Right lobe of liver (tissue), 4 donors: ENCODE measurements at regions not wholly inside any gene's neighbourhood (a gene's known extent, or its start where the extent isn't known, plus 50 kb on each side); places are given as distances from the start of the nearest gene placed in this dataset.

Experiments
- CTCF ChIP-seq, 4 donors: fragments of 200-600 bp in 3 of 4; fragments of 450-650 bp in 1 of 4; IDR thresholded peaks; one replicate each; pipeline versions ENCODE4 v1.5.1 to v1.8.0; 2016 to 2022; ENCODE audit warnings: antibody characterized with exemption in 4 of 4, mild to moderate bottlenecking in 2 of 4
- POLR2A ChIP-seq: fragments of 450-650 bp; IDR thresholded peaks from one replicate; pipeline ENCODE4 v1.6.1; 2017; ENCODE audit warnings: antibody characterized with exemption, mild to moderate bottlenecking
- donor health status: DM: no; HTN: no; CAD: no.
- donor health status: DM: no; HTN: no; CAD: no.
- donor health status: DM: no; HTN: yes; CAD: no.

GRCh38 chr1:116239916-116240315 lies 128.7 kb downstream of the MAB21L3 start:
- TF ChIP-seq POLR2A (no peak), CTCF (IDR thresholded peaks at IDR 0.05) (no peak)
